RPMI8226 (cell line): ENCODE measurements at regions not wholly inside any gene's neighbourhood (a gene's known extent, or its start where the extent isn't known, plus 50 kb on each side); places are given as distances from the start of the nearest gene placed in this dataset.
A peak's percentile ranks its signal among the peaks of the same experiment; 100 is the strongest.

Source experiments
- DNase-seq: peaks from one replicate; pipeline ENCODE4 v3.0.0-alpha.2; 2015

GRCh38 chr11:80625563-80625962 lies 1184.7 kb upstream of the TENM4 start:
- no peak for DNase-seq

GRCh38 chr11:80621871-80622270 lies 1181.0 kb upstream of the TENM4 start:
- DNase-seq: no peak

GRCh38 chr11:80620867-80621266 lies 1180.0 kb upstream of the TENM4 start:
- no peak for DNase-seq

- DNase-seq: no peak
These were observed 1176.3 kb upstream of the TENM4 start for GRCh38 chr11:80617156-80617555.

- DNase-seq: no peak
These were observed 1175.4 kb upstream of the TENM4 start for GRCh38 chr11:80616070-80616800.

GRCh38 chr11:80613655-80614054 lies 1172.8 kb upstream of the TENM4 start:
- no peak for DNase-seq

- no peak for DNase-seq
These were observed 1169.7 kb upstream of the TENM4 start for GRCh38 chr11:80610516-80610915.

GRCh38 chr11:80603472-80603871 lies 1162.6 kb upstream of the TENM4 start:
- DNase-seq: no peak

GRCh38 chr11:80598905-80599304 lies 1158.1 kb upstream of the TENM4 start:
- no peak for DNase-seq

GRCh38 chr11:80596291-80596810 lies 1155.5 kb upstream of the TENM4 start:
- DNase-seq: no peak

GRCh38 chr11:80595011-80595410 lies 1154.2 kb upstream of the TENM4 start:
- no peak for DNase-seq

GRCh38 chr11:80593648-80594374 lies 1153.0 kb upstream of the TENM4 start:
- DNase-seq: no peak

GRCh38 chr11:80592546-80592945 lies 1151.7 kb upstream of the TENM4 start:
- no peak for DNase-seq

- no peak for DNase-seq
These were observed 1147.1 kb upstream of the TENM4 start for GRCh38 chr11:80587906-80588305.

- no peak for DNase-seq
These were observed 1145.6 kb upstream of the TENM4 start for GRCh38 chr11:80586464-80586863.

GRCh38 chr11:80584661-80585060 lies 1143.8 kb upstream of the TENM4 start:
- peak; percentile 77 for DNase-seq

- no peak for DNase-seq
These were observed 1129.0 kb upstream of the TENM4 start for GRCh38 chr11:80569832-80570231.

GRCh38 chr11:80565231-80565630 lies 1124.4 kb upstream of the TENM4 start:
- no peak for DNase-seq

- no peak for DNase-seq
These were observed 1121.8 kb upstream of the TENM4 start for GRCh38 chr11:80562523-80563125.

- DNase-seq: peak; percentile 11
These were observed 1119.1 kb upstream of the TENM4 start for GRCh38 chr11:80559942-80560341.

GRCh38 chr11:80553565-80553964 lies 1112.7 kb upstream of the TENM4 start:
- no peak for DNase-seq

- no peak for DNase-seq
These were observed 1101.9 kb upstream of the TENM4 start for GRCh38 chr11:80542704-80543103.

GRCh38 chr11:80538040-80538439 lies 1097.2 kb upstream of the TENM4 start:
- no peak for DNase-seq

GRCh38 chr11:80533463-80533862 lies 1092.6 kb upstream of the TENM4 start:
- no peak for DNase-seq
